ENCODE measurements at regions not wholly inside any gene's neighbourhood (a gene's known extent, or its start where the extent isn't known, plus 50 kb on each side); places are given as distances from the start of the nearest gene placed in this dataset.

DNA sequence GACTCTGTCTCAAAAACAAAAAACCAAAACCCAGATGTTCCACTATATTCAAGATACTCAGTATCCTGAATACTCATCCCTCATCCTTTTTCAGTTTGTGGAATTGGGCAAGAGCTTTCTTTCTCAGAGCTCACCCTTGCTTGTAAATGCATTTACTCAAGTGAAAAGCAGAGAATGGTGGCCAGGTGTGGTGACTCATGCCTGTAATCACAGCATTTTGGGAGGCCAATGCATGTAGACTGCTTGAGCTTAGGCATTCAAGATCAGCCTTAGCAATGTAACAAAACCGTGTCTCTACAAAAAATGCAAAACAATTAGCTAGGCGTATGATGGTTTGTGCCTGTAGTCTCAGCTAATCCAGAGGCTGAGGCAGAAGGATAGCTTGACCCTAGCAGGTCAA, 553.2 kb upstream of the AMELY start:
- no peak for DNase-seq (ENCODE audit: low read depth)

DNA sequence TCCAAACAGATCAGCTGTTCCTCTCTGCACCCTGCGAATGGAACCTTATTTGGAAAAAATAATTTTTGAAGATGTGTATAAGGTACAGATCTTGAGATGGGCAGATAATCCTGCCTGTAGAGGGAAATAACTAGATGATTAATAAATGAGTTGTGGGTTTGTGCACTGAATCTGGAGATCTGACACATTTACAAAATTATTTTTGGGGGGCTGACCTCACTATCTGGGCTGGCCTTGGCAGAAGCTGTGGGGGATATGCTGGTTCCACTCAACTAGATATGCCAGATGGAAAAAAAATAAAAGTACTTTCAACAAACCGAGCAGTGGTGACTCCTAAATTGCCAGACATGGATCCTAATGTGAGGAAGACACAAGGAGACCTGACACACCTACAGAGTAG, 552.2 kb upstream of the AMELY start:
- no peak for DNase-seq (ENCODE audit: low read depth)

DNA sequence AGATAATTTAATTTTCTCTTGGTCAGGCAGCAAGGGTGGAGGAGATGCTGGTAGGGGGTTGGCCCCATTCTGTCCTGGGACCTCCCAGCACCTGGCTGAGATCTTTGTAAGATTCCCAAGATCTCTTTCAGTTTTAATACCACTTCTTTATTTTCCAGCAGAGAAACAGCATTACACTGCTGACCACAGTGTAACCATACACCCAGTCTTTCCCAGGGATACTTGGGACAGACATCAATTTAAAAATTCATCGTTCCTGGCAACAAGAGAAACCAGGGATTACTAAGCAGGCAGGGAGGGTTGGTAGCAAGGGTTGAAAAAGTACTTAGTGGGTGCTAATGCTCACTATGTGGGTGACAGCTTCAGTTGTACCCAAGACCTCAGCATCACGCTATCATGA, 551.6 kb upstream of the AMELY start:
- DNase-seq (ENCODE audit: low read depth): no peak

DNA sequence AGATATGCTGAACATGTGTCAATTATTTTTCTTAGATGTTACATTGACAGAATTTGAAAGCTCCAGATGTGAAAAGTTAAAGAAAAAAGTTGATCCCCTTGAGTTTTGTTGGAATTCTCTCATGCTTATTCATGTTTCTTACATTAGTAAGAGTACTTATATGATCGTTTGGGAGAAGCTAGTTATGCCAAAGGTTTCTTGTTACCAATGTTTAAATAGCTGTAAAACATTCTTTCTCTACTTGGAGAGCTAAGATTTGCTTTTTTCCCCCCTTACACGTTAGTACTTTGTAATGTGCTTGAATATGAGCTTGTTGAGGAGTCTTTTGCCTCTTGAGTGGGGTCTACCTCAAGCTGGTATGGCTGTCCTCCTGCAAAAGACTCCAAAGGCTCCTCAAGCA, 551.1 kb upstream of the AMELY start:
- no peak for DNase-seq (ENCODE audit: low read depth)

DNA sequence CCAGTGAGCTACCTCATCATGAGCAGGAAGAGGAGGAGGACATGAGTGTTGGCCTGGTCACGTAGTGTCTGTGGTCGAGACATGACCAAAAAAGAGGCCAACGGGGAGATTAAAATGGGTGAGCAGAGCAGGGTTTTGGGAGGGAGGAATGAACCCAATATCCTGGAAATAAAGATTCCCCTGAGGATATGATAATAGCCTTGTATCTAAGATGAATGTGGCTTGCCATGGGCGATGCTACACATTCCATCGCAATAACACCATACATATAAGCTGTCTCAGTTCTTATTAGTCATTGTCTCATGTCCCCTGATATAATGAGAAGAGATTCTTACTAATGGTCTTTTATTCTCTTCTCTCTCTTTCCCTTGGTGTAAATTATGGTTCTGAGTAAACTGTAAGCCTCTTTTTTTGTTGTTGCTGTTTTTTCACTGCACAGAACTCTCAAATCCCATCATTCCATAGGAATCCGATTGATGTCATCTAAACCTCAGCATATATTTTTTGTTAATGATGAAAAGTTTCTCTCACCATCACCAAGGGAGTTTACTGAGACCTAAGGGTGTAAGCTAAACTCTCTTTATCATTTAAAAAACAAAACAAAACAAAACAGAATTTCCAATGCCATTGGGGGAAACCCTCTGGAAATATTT, 550.4 kb upstream of the AMELY start:
- peak; percentile 75 for DNase-seq (ENCODE audit: low read depth)

DNA sequence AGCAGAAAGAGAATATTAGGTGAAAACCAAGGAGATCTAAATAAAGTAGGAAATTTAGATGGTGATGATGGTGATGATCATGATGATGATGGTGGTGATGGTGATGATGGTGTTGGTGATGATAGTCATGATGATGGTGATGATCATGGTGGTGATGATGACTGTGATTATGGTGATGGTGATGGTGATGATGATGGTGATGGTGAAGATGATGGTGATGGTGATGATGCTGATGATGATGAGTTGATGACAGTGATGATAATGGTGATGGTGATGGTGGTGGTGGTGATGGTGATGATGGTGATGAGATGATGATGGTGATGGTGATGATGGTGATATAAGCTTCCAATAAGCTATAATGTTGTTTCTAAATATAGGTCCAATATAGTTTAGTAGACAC, 548.2 kb upstream of the AMELY start:
- DNase-seq (ENCODE audit: low read depth): no peak

DNA sequence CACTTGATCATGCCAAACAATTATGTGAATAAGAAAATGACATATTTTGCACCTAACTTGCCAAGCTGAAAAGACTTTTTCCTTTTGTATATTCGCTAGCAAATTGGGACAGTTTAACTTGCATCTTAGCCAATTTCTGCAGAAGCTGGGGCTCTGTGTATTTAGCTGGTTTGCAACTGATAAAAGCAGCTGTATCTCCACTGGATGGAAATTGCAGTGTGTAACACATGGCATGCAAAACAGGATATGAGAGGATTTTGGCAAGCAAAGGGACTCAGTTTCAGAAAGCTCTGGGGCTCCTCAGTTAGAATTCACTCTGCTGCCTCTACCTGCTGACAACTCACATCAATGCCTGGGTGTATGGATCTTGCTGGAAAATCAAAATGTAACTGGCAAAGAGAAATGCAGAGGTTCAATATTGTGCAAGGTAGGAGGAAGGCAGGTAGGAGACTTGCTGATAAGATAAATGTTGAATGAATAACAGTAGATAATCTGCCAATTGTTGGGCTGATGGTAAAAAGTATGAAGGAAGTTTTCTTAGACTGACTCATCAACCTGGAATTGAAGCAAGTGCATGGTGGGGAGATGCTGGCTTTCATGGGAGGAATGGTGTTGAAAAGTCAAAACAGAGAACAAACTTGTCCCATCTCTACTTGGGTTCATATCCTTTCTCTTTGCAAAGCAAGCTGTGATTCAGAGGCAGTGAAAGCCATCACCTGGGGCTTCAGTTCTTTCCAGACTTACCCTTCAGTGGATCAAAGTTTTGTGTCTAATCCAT, 546.9 kb upstream of the AMELY start:
- DNase-seq (ENCODE audit: low read depth): no peak

DNA sequence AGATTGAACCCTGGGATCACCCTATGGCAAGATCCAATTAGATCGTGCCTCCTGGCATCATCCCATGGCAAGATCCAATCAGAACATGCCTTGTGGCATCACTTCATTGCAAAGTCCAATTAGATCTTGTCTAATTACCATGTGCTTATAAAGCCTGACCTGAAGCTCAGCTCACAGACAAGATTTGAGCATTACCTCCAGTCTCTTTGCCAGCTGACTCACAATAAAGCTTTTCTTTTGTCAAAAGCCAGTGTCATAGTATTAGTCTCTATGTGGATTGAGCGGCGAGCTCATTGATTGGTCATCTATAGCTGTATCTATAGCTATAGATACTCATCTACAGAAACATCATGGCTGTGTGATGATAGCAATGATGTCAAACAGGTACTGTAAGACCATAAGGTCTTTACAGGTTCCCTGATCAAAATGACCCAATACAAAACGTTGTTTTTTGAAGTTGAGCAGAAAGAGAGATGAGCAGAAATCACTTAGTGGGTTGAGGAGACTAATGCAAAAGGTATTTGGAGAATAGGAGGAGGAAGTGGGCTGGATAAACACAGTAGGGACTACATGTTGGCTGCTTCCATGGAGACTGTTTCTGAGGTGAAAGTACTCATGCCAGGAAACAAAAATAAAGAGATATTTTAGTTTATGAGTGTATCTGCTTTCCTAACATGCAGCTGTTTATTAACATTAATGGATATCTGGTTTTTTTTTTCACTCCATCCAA, 545.9 kb upstream of the AMELY start:
- no peak for DNase-seq (ENCODE audit: low read depth)

DNA sequence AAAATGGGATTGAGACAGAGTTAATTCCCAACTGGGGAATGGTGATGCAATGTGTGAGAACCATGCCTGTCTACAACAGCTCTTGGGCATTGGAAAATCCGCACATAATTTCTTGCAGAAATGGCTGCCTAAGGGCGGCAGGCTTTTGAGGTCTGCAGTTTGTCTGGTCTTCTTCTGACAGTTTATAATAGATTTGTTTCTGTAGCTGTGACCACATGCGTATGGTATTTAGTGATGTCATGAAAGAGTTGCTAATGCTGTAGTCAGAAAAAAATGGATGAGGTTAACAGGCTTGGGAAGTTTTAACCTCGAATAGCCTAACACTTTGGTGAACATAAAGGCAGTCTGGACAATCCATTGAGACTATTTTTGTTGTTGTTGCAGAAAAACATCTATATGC, 544.1 kb upstream of the AMELY start:
- DNase-seq (ENCODE audit: low read depth): no peak

DNA sequence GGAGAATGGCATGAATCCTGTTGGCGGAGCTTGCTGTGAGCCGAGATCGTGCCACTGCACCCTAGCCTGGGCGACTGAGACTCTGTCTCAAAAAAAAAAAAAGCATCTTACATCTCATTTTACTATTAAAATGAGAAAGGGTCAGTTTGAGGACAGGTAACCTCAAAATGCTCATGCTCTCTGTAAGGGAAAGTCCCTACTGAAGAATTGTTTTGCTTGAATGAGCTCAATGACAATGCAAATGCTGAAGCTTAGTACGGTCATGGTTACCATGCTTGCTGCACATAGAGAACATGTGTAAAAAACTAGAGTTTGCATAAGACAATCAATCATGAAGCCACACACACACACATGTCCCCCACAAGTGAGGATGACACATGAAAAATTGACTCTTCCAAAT, 541.8 kb upstream of the AMELY start:
- no peak for DNase-seq (ENCODE audit: low read depth)

DNA sequence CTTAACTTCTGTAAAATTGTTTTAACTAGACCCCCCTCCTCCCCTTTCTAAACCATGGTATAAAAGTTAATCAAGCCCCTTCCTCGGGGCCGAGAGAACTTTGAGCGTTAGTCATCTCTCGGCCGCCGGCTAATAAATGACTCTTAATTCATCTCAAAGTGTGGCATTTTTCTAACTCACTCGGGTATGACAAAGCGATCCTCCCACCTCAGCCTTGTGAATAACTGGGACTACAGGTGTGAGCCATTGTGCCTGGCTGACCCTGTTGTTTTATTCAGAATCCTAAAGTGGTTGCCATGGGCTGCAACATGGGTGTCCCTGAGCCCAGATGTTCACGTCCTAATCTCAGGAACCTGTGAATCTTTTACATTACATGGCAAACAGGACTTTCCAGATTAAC, 540.7 kb upstream of the AMELY start:
- no peak for DNase-seq (ENCODE audit: low read depth)

DNA sequence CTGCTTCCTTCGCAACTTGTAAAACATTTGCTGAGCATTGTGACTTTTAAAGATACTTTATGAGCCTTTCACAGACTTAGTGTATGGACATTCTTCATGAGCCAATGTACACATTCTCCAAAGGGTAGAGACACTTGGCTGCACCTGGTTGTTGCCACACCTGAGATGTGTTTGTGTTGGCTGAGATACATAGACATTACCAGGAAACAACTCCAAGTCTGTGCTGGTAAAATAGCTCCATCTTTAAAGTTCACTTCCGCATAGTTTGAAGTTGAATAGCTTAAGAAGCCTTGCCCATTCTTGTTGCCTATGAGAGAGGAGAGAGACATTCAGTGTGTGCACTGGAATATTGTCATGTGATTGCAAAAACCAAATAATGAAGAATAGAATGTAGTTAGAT, 538.3 kb upstream of the AMELY start:
- no peak for DNase-seq (ENCODE audit: low read depth)

DNA sequence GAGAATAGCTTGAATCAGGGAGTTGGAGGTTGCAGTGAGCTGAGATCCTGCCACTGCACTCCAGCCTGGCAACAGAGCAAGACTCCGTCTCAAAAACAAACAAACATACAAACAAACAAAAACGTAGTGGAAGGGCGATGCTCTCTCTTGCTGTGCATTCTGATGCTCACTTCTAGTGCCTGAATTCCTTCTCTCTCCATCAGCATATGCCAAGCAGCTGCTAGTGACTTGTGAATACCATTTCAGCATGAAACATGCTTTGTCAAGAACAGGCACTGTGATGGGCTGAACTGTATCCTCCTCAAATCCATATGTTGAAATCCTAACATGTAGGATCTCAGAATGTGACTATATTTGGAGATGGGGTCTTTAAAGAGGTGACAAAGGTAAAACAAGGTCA, 537.1 kb upstream of the AMELY start:
- no peak for DNase-seq (ENCODE audit: low read depth)

DNA sequence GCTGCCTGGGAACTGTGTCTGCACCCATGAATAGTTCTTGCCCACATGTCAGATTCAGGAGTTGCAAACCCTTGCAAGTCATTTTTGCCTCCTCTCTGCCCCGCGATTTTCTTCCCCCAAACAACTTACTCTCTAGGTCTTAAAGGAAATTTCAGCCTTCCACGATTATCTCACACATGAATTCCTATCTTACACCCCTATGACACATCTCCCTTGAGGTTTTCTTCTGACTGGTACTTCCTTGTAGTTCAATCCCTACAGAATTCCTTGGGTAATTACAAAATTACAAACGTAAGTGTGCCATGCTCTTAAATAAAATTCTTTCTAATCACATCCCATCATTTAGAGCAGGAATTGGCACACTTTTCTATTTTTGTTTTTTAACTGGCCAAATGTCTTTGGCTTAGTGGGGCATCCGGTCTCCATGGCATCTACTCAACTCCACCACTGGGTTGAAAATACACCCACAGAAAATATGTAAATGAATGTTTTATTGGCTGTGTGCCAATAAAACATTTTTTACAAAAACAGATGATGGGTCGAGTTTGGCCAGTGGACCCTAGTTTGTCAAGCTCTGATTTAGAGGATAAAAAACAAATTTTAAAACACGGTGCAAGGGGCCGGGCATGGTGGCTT, 536.4 kb upstream of the AMELY start:
- no peak for DNase-seq (ENCODE audit: low read depth)

DNA sequence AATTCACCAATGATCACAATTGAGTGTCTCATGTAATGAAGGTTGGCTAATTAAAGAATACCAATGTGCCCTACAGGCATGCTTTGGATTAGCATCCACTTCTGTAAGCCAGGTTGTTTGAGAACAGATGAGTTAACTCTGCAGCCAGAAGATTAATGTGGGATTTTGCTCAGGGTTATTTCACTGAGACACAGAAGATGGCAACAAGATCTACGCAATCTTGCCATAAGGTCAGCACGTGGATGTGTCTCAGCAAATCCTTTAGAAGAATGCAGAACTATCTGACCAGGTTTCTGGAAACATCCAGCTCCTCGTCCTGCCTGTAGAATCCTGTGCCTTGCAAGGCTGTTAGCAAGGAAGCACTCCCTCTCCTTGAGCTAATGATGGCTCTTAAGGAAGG, 532.6 kb upstream of the AMELY start:
- no peak for DNase-seq (ENCODE audit: low read depth)

DNA sequence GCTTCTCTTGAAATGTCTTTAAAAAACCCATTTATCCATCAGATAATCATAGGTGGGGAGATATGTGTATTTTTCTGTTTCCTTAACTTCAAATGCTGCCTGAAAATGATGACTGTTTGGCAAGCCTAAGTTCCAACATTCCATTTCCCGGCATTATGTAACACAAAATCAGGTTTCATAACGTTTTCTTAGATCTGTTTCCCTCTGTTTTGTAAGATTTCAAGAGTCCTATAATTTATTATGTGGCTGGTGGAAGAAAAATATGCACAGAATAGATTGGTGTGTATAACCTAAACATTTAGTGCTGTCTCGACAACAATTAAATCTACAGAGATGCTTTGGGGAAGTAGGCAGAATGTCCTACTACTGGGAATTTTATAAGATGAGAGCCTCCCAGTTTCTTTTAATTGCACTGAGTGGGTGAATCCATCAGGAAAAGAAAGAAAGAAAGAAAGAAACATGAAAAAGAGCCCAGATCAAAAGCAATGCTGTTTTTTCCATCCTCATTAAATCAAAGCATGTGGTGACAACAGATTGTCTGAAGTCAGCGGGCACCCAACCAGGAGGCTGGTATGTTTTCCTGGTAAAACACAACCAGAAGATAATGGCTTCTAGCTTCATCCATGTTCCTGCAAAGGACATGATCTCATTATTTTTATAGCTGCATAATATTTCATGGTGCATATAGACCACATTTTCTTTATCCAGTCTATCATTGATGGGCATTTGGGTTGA, 529.4 kb upstream of the AMELY start:
- DNase-seq (ENCODE audit: low read depth): no peak

DNA sequence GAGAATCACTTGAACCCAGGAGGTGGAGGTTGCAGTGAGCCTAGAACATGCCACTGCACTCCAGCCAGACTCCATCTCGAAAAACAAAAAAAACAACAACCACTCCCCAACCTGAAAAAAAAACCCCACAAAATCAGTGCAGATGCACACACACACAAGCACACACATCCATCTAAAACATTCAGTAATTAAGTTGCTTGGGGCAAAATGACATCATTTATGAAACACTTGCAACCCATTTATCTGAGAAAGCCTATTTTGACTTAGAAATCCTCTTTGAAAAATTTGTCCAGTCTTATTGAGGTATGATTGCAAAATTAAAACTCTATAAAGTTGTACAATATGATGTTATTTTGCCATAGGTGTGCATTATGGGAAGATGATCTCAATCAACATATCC, 525.5 kb upstream of the AMELY start:
- no peak for DNase-seq (ENCODE audit: low read depth)

DNA sequence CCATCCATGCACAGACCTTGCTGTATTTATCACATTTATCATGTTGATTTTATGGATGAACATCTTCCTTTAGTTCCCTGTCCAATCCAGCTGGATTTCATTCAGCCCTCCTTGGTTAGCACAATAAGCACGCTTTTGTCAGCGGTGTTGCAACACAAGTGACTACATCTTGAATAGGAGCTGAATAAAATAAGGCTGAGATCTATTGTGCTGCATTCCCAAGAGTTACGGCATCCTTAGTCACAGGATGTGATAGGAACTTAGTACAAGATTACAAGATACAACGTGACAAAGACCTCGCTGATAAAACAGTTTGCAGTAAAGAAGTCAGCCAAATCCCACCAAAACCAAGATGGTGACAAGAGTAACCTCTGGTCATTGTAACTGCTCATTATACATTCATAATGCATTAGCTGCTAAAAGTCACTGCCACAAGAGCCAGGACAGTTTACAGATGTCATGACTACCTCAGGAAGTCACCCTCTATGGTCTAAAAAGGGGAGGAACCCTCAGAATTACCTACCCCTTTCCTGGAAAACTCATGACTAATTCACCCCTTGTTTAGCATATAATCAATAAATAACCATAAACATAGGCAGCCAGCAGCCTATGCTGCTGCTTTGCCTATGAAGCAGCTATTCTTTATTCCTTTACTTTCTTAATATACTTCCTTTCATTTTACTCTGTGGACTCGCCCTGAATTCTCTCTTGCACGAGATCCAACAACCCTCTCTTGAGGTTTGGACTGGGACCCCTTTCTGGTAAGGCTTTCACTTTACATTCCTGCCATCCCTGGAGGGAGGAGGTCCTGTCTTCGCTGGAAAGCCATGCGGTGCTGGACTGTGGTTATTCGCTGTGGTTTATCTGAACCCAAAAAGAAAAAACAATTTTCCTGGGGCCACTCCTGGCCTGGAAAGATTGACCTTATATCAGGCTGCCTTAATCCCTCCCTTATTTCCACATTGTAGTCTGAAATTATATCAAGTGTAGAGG, 522.6 kb upstream of the AMELY start:
- peak; percentile 72 for DNase-seq (ENCODE audit: low read depth)

DNA sequence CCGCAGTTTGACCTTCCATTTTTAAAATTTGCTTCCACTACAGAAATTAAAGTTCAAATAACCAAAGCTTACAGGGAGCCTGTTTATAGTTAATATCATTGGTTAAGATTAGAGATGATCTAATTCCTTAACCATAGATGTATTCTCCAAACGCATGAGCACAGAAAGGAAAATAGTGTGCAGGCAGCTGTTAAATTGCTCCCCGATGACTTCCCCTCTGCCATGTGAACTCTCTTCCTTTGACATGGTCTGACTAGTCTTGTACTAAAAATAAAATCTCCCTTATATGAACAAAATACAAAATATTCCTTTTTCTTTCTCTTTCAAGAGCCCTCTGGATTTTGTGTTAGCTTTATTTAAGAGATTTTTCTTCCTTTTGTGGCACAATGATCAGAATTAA, 507.6 kb upstream of the AMELY start:
- no peak for DNase-seq (ENCODE audit: low read depth)

DNA sequence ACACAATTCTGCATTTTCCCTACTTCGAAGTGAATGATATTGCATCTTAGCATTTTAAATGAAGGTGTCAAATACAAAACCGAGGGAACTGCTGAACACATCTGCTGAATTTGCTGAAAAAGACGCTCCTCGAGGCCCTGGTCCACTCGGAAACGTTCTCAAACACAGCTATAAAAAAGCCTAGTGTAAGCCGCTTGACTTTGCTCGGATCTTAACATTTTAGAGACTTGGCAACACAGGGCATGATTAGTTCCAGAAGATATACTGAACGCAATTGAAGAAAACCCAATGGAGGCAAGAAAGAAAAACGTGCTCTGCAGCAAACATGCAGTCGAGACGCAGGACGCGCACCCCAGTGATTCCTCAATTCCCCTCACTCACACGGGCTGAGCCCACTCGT, 506.4 kb upstream of the AMELY start:
- no peak for DNase-seq (ENCODE audit: low read depth)

DNA sequence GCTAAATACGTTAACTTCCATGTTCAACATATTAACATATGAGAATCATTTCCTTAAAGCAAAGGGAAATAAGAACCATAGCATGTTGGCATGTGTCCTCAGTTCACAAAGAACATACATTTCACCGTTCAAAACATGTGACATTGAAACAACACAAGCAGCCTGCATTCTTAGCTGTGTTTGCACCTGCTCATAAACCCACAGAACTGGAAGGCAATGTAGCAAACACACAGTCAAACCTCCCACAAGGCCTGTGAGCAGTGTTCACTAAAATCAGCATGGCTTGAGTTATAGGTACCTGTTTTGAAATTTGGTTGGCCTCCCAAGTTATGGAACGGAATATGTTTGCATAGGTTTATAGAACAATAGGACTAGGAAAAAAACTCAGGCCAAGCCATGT, 504.9 kb upstream of the AMELY start:
- no peak for DNase-seq (ENCODE audit: low read depth)

Measured in HS-27A (cell line).